Putamen (tissue), 1 donor: ENCODE measurements at regions not wholly inside any gene's neighbourhood (a gene's known extent, or its start where the extent isn't known, plus 50 kb on each side); places are given as distances from the start of the nearest gene placed in this dataset.

Source experiments
- DNase-seq: peaks from one replicate; pipeline ENCODE4 v3.0.0-alpha.2; 2016; ENCODE audit warnings: low spot score

- no peak for DNase-seq
Measured at GRCh38 chr3:9301091-9301490, 51.6 kb upstream of the SRGAP3 start.

GRCh38 chr3:9301798-9302197, 52.4 kb upstream of the SRGAP3 start:
- no peak for DNase-seq

GRCh38 chr3:9302425-9303181, 53.2 kb upstream of the SRGAP3 start:
- peak; percentile 71 for DNase-seq

- no peak for DNase-seq
Measured at GRCh38 chr3:9308298-9308990, 54.4 kb upstream of the THUMPD3 start.

GRCh38 chr3:9310043-9310442, 52.8 kb upstream of the THUMPD3 start:
- no peak for DNase-seq

GRCh38 chr3:9311228-9311627, 51.6 kb upstream of the THUMPD3 start:
- DNase-seq: no peak
